ENCODE measurements at regions not wholly inside any gene's neighbourhood (a gene's known extent, or its start where the extent isn't known, plus 50 kb on each side); places are given as distances from the start of the nearest gene placed in this dataset.

DNA sequence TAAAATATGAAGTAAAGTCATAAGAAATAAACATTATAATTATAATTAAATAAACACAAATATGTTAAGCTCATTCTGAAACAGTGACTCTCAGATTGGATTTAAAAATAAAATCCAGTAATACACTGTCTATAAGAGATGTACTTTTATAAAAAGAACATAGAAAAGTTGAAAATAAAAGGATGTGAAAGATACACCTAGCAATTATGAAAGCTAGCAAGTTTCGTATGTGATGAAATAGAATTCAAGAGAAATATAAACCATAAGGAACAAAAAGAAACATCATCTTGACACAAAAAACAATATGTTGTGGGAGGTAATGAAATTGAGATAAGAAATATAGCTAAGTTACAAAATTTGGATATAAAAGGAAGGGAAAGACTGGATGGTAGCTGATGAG is 128.6 kb upstream of the CNR1 start:
- TF ChIP-seq, protein P1, sequence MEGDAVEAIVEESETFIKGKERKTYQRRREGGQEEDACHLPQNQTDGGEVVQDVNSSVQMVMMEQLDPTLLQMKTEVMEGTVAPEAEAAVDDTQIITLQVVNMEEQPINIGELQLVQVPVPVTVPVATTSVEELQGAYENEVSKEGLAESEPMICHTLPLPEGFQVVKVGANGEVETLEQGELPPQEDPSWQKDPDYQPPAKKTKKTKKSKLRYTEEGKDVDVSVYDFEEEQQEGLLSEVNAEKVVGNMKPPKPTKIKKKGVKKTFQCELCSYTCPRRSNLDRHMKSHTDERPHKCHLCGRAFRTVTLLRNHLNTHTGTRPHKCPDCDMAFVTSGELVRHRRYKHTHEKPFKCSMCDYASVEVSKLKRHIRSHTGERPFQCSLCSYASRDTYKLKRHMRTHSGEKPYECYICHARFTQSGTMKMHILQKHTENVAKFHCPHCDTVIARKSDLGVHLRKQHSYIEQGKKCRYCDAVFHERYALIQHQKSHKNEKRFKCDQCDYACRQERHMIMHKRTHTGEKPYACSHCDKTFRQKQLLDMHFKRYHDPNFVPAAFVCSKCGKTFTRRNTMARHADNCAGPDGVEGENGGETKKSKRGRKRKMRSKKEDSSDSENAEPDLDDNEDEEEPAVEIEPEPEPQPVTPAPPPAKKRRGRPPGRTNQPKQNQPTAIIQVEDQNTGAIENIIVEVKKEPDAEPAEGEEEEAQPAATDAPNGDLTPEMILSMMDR (IDR thresholded peaks at IDR 0.05) = no peak
- TF ChIP-seq POLR2A (IDR thresholded peaks at IDR 0.05) = no peak
